ENCODE measurements at regions not wholly inside any gene's neighbourhood (a gene's known extent, or its start where the extent isn't known, plus 50 kb on each side); places are given as distances from the start of the nearest gene placed in this dataset.

- H3K4me3 ChIP-seq (ENCODE audit: low read depth, poor library complexity, severe bottlenecking), result no peak overlapping the region
- no peak for DNase-seq (ENCODE audit: low spot score in 2 of 2)
- TF ChIP-seq CTCF (IDR thresholded peaks at IDR 0.05) (no peak), POLR2A (IDR thresholded peaks at IDR 0.05) (no peak)
- intact Hi-C loops (cut with DNase I; ENCODE audit: low total_unique reads), result no loop called here
- WGBS, 2 donors, result 75 to 80% methylated on average over 1 of the region's 1 CpG
These were observed 774.3 kb downstream of the MRPL39 start for GRCh38 chr21:24832961-24833360.

GRCh38 chr21:24829397-24829796, 777.9 kb downstream of the MRPL39 start:
- intact Hi-C loops (cut with DNase I; ENCODE audit: low total_unique reads), result no loop called here
- no peak for DNase-seq (ENCODE audit: low spot score in 2 of 2)
- TF ChIP-seq CTCF (IDR thresholded peaks at IDR 0.05) (no peak), POLR2A (IDR thresholded peaks at IDR 0.05) (no peak)
- no peak overlapping the region for H3K4me3 ChIP-seq (ENCODE audit: low read depth, poor library complexity, severe bottlenecking)
- WGBS, 2 donors, result 29 to 47% methylated on average over 1 of the region's 1 CpG

GRCh38 chr21:24826822-24827221, 780.5 kb downstream of the MRPL39 start:
- no peak for DNase-seq (ENCODE audit: low spot score in 2 of 2)
- 18 to 26% methylated on average over 1 of the region's 1 CpG for WGBS, 2 donors
- intact Hi-C loops (cut with DNase I; ENCODE audit: low total_unique reads), result no loop called here

GRCh38 chr21:24825348-24825747, 781.9 kb downstream of the MRPL39 start:
- DNase-seq (ENCODE audit: low spot score in 2 of 2), result no peak
- 74% methylated on average over 4 of the region's 4 CpGs for WGBS, 2 donors
- intact Hi-C loops (cut with DNase I; ENCODE audit: low total_unique reads), result no loop called here
- no peak overlapping the region for H3K4me3 ChIP-seq (ENCODE audit: low read depth, poor library complexity, severe bottlenecking)
- TF ChIP-seq POLR2A (IDR thresholded peaks at IDR 0.05), result no peak
- no peak for TF ChIP-seq CTCF (IDR thresholded peaks at IDR 0.05)

More at GRCh38 chr21:24826822-24827221, 780.5 kb downstream of the MRPL39 start:
- H3K4me3 ChIP-seq (ENCODE audit: low read depth, poor library complexity, severe bottlenecking), result no peak overlapping the region
- TF ChIP-seq POLR2A (IDR thresholded peaks at IDR 0.05) (no peak), CTCF (IDR thresholded peaks at IDR 0.05) (no peak)

- no peak for DNase-seq (ENCODE audit: low spot score in 2 of 2)
These were observed 783.1 kb downstream of the MRPL39 start for GRCh38 chr21:24824209-24824608.

More at GRCh38 chr21:24824209-24824608, 783.1 kb downstream of the MRPL39 start:
- H3K4me3 ChIP-seq (ENCODE audit: low read depth, poor library complexity, severe bottlenecking), result no peak overlapping the region
- TF ChIP-seq CTCF (IDR thresholded peaks at IDR 0.05) (no peak), POLR2A (IDR thresholded peaks at IDR 0.05) (no peak)
- 94 to 99% methylated on average over 4 of the region's 4 CpGs for WGBS, 2 donors
- intact Hi-C loops (cut with DNase I; ENCODE audit: low total_unique reads), result no loop called here

Measured in lower leg skin (tissue), 4 donors.